ENCODE measurements at regions not wholly inside any gene's neighbourhood (a gene's known extent, or its start where the extent isn't known, plus 50 kb on each side); places are given as distances from the start of the nearest gene placed in this dataset.
"Not testable (repeated sequence)": the region's sequence is repeated elsewhere in the genome, so short reads cannot be mapped to it uniquely, and the experiment has no call there.

GRCh38 chr15:38019066-38019465, 84.6 kb downstream of the TMCO5A start:
- no peak overlapping the region for H3K4me3 ChIP-seq (ENCODE audit: low read depth, low read length)
- no peak for TF ChIP-seq CTCF (IDR thresholded peaks at IDR 0.05; ENCODE audit: borderline replicate concordance, insufficient read depth, low read depth, low read length)

GRCh38 chr15:38021259-38021658, 86.8 kb downstream of the TMCO5A start:
- no peak for TF ChIP-seq CTCF (IDR thresholded peaks at IDR 0.05; ENCODE audit: borderline replicate concordance, insufficient read depth, low read depth, low read length)
- no peak overlapping the region for H3K4me3 ChIP-seq (ENCODE audit: low read depth, low read length)

- no peak overlapping the region for H3K4me3 ChIP-seq (ENCODE audit: low read depth, low read length)
- no peak for TF ChIP-seq CTCF (IDR thresholded peaks at IDR 0.05; ENCODE audit: borderline replicate concordance, insufficient read depth, low read depth, low read length)
These were observed 90.1 kb downstream of the TMCO5A start for GRCh38 chr15:38024293-38025091.

- not testable (repeated sequence) for H3K4me3 ChIP-seq (ENCODE audit: low read depth, low read length)
These were observed 91.2 kb downstream of the TMCO5A start for GRCh38 chr15:38025656-38026055.

- no peak overlapping the region for H3K4me3 ChIP-seq (ENCODE audit: low read depth, low read length)
- no peak for TF ChIP-seq CTCF (IDR thresholded peaks at IDR 0.05; ENCODE audit: borderline replicate concordance, insufficient read depth, low read depth, low read length)
These were observed 94.4 kb downstream of the TMCO5A start for GRCh38 chr15:38028869-38029268.

- no peak overlapping the region for H3K4me3 ChIP-seq (ENCODE audit: low read depth, low read length)
- no peak for TF ChIP-seq CTCF (IDR thresholded peaks at IDR 0.05; ENCODE audit: borderline replicate concordance, insufficient read depth, low read depth, low read length)
These were observed 95.3 kb downstream of the TMCO5A start for GRCh38 chr15:38029736-38030135.

GRCh38 chr15:38030609-38031008, 96.2 kb downstream of the TMCO5A start:
- no peak for TF ChIP-seq CTCF (IDR thresholded peaks at IDR 0.05; ENCODE audit: borderline replicate concordance, insufficient read depth, low read depth, low read length)
- no peak overlapping the region for H3K4me3 ChIP-seq (ENCODE audit: low read depth, low read length)

Measured in GM12875 (cell line).